Astrocyte (in vitro differentiated cells and primary cell): ENCODE measurements at regions not wholly inside any gene's neighbourhood (a gene's known extent, or its start where the extent isn't known, plus 50 kb on each side); places are given as distances from the start of the nearest gene placed in this dataset.

Experiments
- EZH2 ChIP-seq: IDR thresholded peaks from 2 replicates; pipeline ENCODE4 v1.6.1; 2012; ENCODE audit warnings: mild to moderate bottlenecking, low read length, inconsistent platforms; ENCODE audit not compliant: insufficient read depth
- TF ChIP-seq, protein P1 (sequence below): IDR thresholded peaks from 2 replicates; pipeline ENCODE4 v1.5.1; 2011; ENCODE audit warnings: low read depth, mild to moderate bottlenecking, inconsistent platforms, low read length, moderate library complexity; ENCODE audit not compliant: insufficient read depth

DNA sequence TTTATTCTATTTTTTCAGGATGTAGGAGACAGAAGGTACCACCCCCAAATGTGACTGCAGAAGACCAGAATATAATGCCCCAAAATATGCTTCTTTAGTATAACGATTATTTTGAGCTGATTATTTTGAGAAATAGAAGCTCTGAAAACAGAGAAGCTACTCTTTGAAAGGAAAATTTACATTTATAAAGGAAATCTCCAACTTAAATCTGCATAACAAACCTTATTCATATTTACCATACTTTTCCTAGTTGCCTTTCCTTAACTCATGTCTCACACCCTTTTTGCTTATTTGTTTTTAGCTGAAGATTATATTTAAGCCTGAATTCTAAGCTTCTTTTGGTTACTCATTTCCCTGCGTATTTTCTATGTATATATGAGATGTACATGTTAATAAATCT, 127.1 kb upstream of the THSD7A start:
- no peak for TF ChIP-seq EZH2
- TF ChIP-seq, protein P1, sequence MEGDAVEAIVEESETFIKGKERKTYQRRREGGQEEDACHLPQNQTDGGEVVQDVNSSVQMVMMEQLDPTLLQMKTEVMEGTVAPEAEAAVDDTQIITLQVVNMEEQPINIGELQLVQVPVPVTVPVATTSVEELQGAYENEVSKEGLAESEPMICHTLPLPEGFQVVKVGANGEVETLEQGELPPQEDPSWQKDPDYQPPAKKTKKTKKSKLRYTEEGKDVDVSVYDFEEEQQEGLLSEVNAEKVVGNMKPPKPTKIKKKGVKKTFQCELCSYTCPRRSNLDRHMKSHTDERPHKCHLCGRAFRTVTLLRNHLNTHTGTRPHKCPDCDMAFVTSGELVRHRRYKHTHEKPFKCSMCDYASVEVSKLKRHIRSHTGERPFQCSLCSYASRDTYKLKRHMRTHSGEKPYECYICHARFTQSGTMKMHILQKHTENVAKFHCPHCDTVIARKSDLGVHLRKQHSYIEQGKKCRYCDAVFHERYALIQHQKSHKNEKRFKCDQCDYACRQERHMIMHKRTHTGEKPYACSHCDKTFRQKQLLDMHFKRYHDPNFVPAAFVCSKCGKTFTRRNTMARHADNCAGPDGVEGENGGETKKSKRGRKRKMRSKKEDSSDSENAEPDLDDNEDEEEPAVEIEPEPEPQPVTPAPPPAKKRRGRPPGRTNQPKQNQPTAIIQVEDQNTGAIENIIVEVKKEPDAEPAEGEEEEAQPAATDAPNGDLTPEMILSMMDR: no peak
